GM12891 (cell line): ENCODE measurements at regions not wholly inside any gene's neighbourhood (a gene's known extent, or its start where the extent isn't known, plus 50 kb on each side); places are given as distances from the start of the nearest gene placed in this dataset.

Experiments
- POLR2A ChIP-seq: IDR thresholded peaks from 2 replicates; pipeline ENCODE4 v1.6.1; 2011; ENCODE audit warnings: low read depth, low read length, control low read depth
- POLR2AphosphoS5 ChIP-seq: IDR thresholded peaks from 2 replicates; pipeline ENCODE4 v1.6.1; 2011; ENCODE audit warnings: low read depth, low read length, control low read depth

- TF ChIP-seq POLR2A (no peak), POLR2AphosphoS5 (no peak)
These were observed 659.9 kb downstream of the SI start for GRCh38 chr3:164418414-164418813.
